WI38 (cell line): ENCODE measurements at regions not wholly inside any gene's neighbourhood (a gene's known extent, or its start where the extent isn't known, plus 50 kb on each side); places are given as distances from the start of the nearest gene placed in this dataset.
"Not testable (repeated sequence)": the region's sequence is repeated elsewhere in the genome, so short reads cannot be mapped to it uniquely, and the experiment has no call there.

Source experiments
- H3K4me3 ChIP-seq: 2 replicates; pipeline ENCODE4 v1.5.1; 2011; ENCODE audit warnings: low read depth, mild to moderate bottlenecking, control low read depth, low read length
- CTCF ChIP-seq: IDR thresholded peaks from 2 replicates; pipeline ENCODE4 v1.5.1; 2012; ENCODE audit warnings: low read depth, mild to moderate bottlenecking, control low read depth, low read length

- no peak overlapping the region for H3K4me3 ChIP-seq
- TF ChIP-seq CTCF, result no peak
Measured at GRCh38 chr6:150752409-150752808, 113.1 kb upstream of the MTHFD1L start.

GRCh38 chr6:150753371-150754064 is 112.0 kb upstream of the MTHFD1L start:
- no peak for TF ChIP-seq CTCF
- H3K4me3 ChIP-seq, result no peak overlapping the region

GRCh38 chr6:150755042-150755441 is 110.5 kb upstream of the MTHFD1L start:
- H3K4me3 ChIP-seq, result no peak overlapping the region
- no peak for TF ChIP-seq CTCF

GRCh38 chr6:150755524-150755923 is 110.0 kb upstream of the MTHFD1L start:
- no peak overlapping the region for H3K4me3 ChIP-seq
- no peak for TF ChIP-seq CTCF

GRCh38 chr6:150756173-150756572 is 109.3 kb upstream of the MTHFD1L start:
- TF ChIP-seq CTCF, result no peak
- H3K4me3 ChIP-seq, result no peak overlapping the region

GRCh38 chr6:150757807-150758206 is 107.7 kb upstream of the MTHFD1L start:
- not testable (repeated sequence) for H3K4me3 ChIP-seq

- no peak for TF ChIP-seq CTCF
Measured at GRCh38 chr6:150759483-150759882, 106.0 kb upstream of the MTHFD1L start.

GRCh38 chr6:150761771-150762170 is 103.7 kb upstream of the MTHFD1L start:
- H3K4me3 ChIP-seq, result no peak overlapping the region
- no peak for TF ChIP-seq CTCF

More at GRCh38 chr6:150759483-150759882, 106.0 kb upstream of the MTHFD1L start:
- no peak overlapping the region for H3K4me3 ChIP-seq
